Left cardiac atrium (tissue), 4 donors: ENCODE measurements at regions not wholly inside any gene's neighbourhood (a gene's known extent, or its start where the extent isn't known, plus 50 kb on each side); places are given as distances from the start of the nearest gene placed in this dataset.

Experiments used
- ATAC-seq, 2 donors: fragments of 200-7000 bp; cut with Tn5 transposase; one replicate each; pipeline ENCODE4 v1.9.1; 2020; ENCODE audit warnings: mild to moderate bottlenecking in 2 of 2, moderate library complexity in 2 of 2
- DNase-seq: peaks from one replicate; pipeline ENCODE4 v3.0.0-alpha.2; 2020
- intact Hi-C, 2 donors: fragments of 100-400 bp; cut with DNase I; formaldehyde crosslinking; loops; one replicate each; pipeline versions ENCODE4 v1.14.1 to v1.15.1; 2022 to 2023
- donor health status: DM: no; HTN: yes; CAD: no.
- donor health status: DM: no; HTN: yes; CAD: no; lungs with severe emphysema.
- donor health status: DM: yes; HTN: yes; CAD: no.
- donor health status: Dilated cardiomyopathy.

DNA sequence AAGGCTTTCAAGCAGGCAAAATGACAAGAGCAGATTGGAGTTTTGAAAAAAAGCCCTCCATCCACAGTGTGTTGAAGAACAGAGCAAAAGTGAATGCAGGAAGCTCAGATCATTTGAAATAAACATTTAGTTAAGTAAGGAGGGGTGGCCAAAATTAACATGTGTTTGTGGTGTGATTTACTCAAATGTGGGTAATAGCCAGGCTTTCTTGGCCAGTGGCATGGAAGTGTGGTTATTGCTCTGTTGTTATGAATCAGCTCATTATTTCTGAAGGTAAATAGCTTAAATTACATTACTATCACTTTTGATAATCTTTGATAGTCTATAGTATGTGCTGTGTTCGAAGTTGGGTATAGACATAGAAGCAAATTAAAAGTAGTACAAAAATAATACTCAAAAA is 485.9 kb downstream of the LMO4 start:
- DNase-seq (no peak), ATAC-seq (no peak)
- intact Hi-C loops, result no loop called here

DNA sequence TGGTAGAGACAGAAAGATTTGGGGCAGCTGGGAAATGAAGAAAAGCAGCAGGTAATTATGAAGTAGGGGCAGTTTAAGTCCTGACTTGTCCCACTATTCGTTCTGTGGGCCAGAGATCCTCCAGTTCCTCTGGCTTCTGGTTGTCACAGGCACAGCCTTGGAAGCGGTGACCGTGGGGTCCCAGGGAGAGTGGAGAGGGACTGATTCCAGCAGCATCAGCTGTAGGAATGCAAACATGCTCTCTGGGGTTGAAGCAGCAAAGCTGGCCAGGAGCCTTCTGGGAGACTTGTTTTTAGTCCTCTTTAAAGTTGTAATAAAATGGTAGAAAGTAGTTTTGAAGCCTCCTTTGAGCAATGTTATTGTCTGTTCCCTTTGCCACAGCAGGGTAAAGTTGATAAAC is 488.0 kb downstream of the LMO4 start:
- ATAC-seq, result no peak
- intact Hi-C loops, result no loop called here
- no peak for DNase-seq

DNA sequence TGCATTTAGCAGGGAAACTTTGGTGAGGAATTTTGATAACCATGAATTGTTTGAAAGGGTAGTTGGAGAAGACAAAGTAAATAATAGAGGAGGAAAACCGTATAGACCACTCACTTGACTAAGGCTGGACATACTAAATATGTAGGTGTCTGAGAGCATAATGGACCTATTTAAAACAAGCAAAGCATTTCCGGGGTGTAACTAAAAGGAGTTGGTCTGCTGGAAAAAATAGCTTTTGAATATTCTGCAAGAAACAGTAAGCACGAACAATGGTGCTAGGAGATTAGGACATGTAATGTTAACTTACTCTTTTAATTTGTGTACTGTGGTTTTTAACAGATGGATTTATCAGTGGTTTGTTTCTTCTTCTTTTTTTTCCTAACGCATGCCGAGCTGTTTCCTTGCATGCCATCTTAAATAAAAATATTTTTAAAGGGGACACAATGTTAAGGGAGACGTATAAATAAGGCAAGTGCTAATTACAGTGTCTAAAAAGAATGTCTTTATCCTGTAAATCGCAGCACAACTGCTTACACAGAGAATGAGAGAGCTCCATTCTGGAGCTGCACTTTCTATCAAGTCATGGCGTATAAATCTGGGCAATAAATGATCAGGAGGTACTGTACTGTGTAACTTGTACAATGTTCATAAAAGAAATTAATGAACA is 492.1 kb downstream of the LMO4 start:
- no peak for DNase-seq
- intact Hi-C loops, result no loop called here
- no peak for ATAC-seq

DNA sequence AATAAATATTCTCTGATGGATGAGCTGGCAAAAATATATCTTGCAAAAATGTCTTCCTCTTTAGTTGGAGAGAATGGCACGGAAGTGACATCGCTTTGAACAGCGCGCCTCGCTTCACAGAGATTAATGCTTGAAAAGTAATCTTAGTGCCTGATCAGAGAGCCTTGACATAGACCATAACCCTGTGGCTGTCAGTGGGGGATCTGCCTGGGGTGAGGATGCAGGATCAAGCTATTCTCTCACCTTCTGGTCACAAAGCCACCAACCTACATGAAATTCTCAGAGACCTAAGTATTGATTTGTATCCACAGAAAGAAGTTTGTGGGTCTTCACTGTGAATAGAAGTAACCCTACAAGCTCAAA is 492.6 kb downstream of the LMO4 start:
- ATAC-seq, result no peak
- intact Hi-C loops, result no loop called here
- DNase-seq, result no peak

DNA sequence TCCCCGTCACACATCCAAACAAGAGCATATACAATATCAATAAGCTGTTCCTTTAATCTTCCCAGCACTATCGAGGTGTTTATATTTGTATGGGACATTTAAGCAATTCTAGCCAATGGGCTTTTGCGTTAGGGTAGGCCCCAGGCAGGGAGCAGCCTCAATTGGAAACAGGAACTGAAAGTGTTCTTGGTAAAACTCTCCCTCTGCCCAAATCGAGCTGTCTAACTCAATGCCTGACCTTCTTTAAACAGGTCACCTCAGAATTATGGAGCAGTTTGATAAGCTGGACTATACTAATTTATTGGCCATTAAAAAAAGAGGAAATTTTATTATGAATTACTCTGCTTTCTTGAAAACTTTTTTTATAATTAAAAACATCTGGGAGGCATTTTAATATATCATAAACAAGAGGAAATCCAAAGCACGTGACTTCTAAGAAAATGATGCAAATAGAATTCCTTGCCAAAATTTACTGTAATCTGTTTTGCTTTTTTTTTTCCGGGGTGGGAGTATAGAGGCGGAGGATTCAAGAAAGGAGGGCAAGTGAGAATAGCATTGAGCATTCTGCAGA is 498.1 kb downstream of the LMO4 start:
- peak; percentile 96 to 98 for ATAC-seq

DNA sequence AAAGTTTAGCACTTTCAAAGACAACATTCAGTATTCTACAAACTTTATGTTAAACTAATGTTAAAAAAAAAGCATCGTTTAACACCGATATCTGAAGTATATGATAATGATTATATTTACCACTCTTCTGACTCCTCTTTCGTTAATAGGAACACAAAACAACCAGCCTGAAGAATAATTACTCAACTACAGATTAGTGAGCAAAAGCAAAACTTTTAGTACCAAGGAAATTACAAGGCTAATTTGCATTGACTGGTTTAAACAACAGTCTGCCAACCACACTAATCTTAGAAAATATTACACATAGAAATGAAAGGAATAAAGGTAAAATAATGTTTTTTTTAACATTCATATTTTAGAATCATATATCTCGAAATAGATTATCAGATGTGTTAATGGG is 500.7 kb downstream of the LMO4 start:
- intact Hi-C loops, result no loop called here
- ATAC-seq, result no peak
- DNase-seq, result no peak

More for the DNA sequence above, 498.1 kb downstream of the LMO4 start:
- intact Hi-C loops, result no loop called here
- DNase-seq, result peak; percentile 52

DNA sequence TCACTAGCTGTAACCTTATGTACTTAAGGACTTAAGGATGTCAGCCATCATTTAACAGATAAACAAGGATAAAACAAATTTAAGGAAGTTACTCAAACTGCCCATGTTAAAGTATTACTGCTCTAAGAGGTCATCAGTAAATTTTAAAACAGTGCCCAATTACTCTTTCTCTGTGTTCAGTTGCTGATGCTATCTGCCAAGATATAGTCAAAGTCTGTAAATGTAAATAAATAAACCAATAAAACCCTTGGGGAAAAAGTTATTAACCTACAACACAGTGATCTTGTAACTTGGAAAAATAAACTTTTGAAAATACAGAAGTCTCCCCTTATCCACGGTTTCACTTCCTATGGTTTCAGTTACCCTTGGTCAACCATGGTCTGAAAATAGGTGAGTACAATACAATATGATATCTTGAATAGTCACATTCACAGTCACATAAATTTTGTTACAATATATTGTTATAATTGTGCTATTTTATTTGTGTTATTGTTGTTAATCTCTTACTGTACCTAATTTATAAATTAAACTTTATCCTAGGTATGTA is 501.8 kb downstream of the LMO4 start:
- no peak for ATAC-seq
- intact Hi-C loops, result no loop called here

DNA sequence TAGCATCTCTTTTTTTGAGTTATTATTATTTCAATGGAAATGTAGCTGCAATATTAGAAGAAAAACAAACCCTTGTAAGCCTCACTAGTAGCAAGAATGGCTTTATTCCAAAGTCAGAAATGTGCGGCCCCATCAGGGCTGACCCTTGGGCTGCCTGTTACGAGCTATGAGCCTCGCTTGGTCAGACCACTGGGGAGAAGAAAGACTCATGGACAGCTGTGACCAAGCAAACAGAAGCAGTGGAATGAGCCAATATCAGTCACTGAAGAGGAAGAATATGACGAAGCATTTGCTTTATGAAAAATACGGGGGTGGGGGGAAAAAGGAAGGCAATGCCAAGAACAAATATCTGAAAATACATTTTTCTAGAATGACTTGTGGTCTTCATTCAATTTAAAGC is 504.5 kb downstream of the LMO4 start:
- peak; percentile 77 to 82 for ATAC-seq
- intact Hi-C loops, result no loop called here
- DNase-seq, result no peak

More for the DNA sequence above, 501.8 kb downstream of the LMO4 start:
- no peak for DNase-seq

DNA sequence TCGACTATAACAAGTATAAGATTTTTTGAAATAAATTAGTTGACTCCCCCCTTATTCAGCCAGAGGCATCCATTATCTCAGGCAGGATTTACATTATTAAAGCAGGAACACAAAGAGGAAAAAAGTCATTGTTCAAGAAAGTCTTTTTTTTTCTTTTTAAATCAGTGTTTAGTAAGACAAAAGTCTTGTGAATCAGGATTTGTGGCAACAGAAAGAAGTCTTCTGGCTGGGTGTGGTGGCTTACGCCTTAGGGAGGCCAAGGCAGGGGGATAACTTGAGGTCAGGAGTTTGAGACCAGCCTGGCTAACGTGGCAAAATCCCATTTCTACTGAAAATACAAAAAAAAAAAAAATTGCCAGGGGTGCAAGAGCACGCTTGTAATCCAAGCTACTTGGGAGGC is 505.5 kb downstream of the LMO4 start:
- intact Hi-C loops, result no loop called here
- DNase-seq, result no peak
- ATAC-seq, result no peak

DNA sequence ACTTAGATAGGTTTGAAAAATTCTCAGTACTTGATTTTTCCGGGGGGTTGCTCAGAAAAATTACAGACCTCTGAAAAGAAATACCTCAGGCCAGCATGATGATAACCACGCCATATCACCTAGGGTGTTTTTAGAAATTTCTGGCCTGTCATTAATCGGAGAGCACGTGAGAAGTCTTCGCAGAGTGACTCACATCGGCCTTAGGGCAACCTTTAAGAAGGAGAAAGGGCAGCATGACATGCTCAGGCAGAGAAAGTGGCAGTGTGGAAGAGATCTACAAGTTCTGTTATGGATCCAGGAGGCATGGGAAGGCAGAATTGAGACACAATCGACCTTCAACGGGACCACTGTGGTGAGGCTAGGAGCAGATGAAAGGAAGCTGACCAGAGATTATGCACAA is 506.3 kb downstream of the LMO4 start:
- no peak for ATAC-seq
- intact Hi-C loops, result no loop called here
- DNase-seq, result no peak

DNA sequence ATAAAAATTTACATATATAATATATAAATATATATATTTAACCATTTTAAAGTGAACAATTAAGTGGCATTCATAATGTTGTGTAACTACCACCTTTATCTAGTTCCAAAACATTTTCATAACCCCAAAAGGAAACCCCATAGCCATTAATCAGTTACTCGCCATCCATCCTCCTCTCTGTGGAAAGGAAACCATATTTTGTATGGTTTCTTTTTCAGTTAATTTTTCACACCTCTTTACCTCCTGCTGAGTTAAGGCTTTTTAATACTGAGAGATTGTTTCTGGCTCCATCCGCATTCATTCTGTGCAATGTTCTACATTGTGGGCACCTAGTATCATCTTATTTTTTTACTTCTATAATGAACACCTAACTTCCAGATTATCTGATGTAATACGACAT is 512.1 kb downstream of the LMO4 start:
- no peak for ATAC-seq
- DNase-seq, result no peak
- intact Hi-C loops, result no loop called here

DNA sequence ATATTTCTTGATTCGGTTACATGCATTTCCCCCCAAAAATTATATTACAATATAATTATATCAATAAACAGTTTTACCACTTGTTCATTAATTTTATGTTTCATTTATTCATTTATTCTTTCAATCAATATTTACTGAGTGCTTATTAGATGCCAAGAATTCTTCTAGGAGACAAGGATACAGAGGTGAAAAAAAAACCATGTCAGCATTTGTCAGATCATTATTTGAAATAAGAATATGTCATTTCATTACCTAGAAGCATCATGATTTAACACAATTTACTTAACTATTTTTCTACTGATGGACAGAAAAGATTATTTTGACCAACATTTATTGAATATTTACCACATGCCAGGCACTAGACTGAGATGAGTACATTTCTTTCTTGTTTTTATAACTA is 512.7 kb downstream of the LMO4 start:
- ATAC-seq, result no peak
- no peak for DNase-seq
- intact Hi-C loops, result no loop called here

DNA sequence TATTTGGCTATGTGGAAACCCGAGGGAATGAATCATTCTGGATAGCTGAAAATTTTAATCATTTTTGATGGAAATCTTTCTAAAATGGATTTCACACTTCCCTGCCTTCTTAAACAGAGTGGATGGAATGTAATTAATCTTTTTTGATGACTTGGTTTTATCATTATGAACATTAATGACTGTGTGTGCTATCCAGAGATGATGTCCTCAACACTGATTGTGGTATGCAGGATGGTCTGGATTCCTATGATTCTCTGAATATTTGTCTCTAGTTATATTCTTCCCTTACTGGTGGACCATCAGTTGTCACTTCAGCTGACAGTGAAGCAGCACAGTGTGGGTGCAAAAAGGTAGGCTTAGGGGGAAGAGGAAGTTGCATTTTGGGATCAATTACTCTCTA is 513.5 kb downstream of the LMO4 start:
- ATAC-seq, result no peak
- intact Hi-C loops, result no loop called here
- DNase-seq, result no peak

DNA sequence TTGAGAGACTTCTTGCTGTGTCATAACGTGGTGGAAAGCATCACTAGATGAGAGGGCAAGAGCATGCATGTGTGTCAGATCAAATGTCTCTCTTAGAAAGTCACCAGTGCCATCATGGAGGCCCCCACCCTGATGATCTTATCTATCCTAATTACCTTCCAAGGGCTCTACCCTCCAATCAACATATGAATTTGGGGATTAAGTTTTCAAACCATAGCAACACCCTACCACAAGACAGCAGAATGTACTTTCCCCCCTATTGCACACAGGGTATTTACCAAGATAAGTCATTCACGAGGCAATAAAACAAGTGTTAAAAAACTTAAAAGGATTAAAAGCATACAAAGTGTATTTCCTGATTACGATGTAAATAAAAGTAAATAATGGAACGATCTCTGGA is 515.6 kb downstream of the LMO4 start:
- ATAC-seq (no peak), DNase-seq (no peak)
- intact Hi-C loops, result no loop called here

DNA sequence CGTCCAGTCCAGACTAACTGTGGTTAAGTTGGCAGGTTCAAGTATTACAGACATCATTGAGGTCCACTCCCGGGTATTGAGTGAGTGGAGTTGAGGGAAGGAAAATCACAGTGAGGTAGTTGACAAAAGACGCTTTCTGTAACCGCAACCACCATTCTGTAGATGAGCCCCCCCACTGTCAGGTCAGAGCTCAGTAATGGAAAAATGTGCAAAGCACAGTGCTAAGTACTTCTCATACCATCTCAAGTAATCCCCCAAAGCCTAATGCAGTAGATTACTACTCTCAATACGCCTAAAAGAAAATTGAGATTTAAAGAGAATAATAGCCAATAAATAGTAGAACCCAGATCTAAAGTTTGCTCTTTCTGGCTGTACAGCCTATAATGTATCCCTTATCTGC is 522.8 kb downstream of the LMO4 start:
- intact Hi-C loops, result no loop called here
- DNase-seq (no peak), ATAC-seq (no peak)

DNA sequence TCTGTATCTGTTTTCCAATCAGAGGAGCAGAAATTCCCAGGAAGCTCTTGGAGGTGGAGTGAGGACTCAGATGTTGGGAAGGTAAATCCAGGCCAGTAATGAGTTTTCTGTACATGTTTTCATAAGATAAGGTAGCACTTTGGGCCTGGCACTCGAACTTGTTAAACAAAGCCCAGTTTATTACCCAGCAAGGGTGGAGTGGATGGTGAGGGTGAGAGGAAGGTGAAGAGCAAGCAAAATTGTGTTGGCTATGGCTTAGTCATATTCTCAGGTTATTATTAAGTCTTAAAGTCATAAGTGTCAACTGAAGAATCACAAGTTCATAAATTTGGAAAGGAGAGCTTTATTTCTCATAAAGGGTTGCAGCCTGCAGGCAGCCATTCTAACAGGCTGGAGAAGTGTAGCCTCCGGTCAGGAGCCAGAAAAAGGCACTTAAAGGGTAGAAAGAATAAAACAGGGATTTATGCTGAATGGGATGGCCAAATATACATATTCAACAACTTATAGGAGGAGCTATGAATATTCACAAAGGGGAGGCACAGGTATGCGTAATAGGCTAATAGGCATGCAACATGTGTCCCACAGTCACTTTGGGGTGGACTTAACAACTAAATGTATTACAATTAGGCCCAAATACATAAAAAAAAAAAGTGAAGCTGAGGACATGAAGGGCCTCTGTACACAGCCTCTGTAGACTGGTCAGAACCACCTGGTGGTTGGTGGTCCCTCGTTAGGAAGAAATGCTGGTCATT is 523.9 kb downstream of the LMO4 start:
- no peak for ATAC-seq
- DNase-seq, result no peak
- intact Hi-C loops, result no loop called here

DNA sequence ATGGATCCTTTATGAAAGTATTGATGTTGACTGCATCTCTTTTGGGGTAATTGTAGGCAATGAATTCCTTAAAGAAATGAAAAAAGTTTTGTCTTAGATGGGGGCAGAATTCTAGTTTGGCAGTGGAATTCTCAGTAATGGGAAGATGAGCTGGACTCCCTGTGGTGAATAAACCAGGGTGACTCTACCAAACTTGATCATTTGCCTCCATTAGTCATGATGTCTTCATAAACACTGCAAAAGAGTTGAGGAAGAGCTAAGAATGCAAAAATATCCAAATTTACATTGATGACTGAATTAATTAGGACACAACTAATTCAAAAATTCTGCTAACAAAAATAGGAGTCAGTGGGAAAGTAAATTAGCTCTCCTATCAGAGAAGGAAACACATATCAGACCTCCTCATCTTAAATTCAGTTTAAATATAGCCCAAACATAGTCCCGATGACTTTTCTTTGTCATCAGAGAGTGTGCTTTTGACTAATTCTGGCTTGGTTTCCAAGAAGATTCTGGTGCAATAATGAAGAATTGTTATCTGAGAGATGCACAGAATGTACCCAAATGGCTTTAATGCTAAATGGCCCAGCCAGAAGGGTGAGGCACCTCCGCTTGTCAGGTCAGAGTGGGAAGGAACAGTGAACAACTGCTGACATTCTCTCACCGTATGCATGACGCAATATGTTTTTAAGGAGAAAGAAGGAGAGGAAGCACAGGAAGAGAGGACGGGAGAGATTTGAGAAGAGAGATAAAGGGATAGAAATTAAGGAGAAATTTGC is 525.1 kb downstream of the LMO4 start:
- DNase-seq (no peak), ATAC-seq (no peak)
- intact Hi-C loops, result no loop called here

DNA sequence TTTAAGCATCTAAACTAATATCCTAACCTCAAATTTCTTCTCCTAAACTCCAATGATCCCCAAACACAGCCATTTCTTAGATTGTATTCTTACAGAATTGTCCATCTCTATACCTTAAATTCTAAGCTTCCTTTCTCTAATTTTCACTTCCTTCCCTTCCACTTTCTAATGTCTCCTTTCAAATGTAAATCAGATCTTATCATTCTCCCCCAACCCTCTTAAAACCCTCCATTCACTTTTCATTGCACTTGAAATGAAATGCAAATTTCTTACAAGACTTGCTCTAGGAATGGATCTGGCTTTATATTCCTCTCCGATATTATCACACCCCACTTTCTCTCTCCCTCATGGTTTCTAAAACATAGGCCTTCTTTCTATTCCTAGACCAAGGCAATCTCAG is 534.6 kb downstream of the LMO4 start:
- ATAC-seq (no peak), DNase-seq (no peak)
- intact Hi-C loops, result no loop called here

DNA sequence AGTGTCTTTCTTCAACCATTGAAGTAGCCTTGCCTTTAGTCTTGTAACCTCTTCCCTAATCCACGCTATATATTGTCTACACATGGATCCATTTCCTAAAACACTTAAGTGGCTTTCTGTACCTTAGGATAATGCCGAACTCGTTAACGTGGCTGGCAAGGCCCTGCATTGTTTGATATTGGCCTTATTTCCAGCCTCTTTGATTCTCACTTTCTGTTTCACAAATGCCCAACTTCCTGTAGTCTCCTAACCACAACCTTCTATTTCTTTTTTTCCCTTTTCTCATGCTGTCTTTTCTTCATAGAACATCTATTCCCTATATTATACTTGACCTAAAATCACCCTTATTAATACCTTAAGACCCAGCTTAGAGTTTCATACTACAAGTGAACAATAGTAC is 536.0 kb downstream of the LMO4 start:
- no peak for ATAC-seq
- intact Hi-C loops, result no loop called here
- no peak for DNase-seq

DNA sequence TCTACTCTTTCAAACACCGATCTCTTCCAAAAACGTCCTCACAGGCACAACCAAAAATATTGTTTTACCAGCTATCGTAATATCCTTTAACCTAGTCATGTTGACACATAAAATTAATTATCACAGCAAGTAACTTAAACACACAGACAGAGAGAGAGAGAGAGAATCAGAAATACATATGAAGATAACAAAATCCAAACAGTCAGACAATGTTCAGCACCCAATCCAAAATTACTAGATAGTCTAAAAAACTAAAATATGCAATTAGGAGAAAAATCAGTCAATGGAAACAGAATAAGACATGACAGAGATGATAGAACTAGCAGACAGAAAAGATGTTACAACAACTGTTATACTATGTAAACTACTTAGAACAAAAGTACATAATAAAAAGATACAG is 537.7 kb downstream of the LMO4 start:
- ATAC-seq, result no peak
- intact Hi-C loops, result no loop called here
- no peak for DNase-seq
